H9 (cell line): ENCODE measurements at regions not wholly inside any gene's neighbourhood (a gene's known extent, or its start where the extent isn't known, plus 50 kb on each side); places are given as distances from the start of the nearest gene placed in this dataset.

Experiments
- DNase-seq: peaks from one replicate; pipeline ENCODE4 v3.0.0-alpha.2; 2017
- H2AFZ ChIP-seq: one replicate; pipeline ENCODE4 v1.6.1; 2013; ENCODE audit warnings: mild to moderate bottlenecking, low read length, control low read depth, moderate library complexity
- H2AK5ac ChIP-seq: 2 replicates; pipeline ENCODE4 v1.6.1; 2013; ENCODE audit warnings: low read length, control low read depth, mixed read lengths; ENCODE audit not compliant: insufficient read length
- H2BK120ac ChIP-seq: one replicate; pipeline ENCODE4 v1.6.1; 2013; ENCODE audit warnings: low read depth, mild to moderate bottlenecking, low read length, control low read depth, inconsistent platforms; ENCODE audit not compliant: poor library complexity, severe bottlenecking
- H2BK12ac ChIP-seq: 2 replicates; pipeline ENCODE4 v1.6.1; 2013; ENCODE audit warnings: low read length, control low read depth, mixed read lengths, low read depth; ENCODE audit not compliant: insufficient read length
- H2BK15ac ChIP-seq: 2 replicates; pipeline ENCODE4 v1.6.1; 2013; ENCODE audit warnings: low read depth, low read length, control low read depth
- H2BK20ac ChIP-seq: one replicate; pipeline ENCODE4 v1.6.1; 2013; ENCODE audit warnings: low read depth, mild to moderate bottlenecking, low read length, control low read depth, inconsistent platforms; ENCODE audit not compliant: poor library complexity, severe bottlenecking
- H2BK5ac ChIP-seq: 2 replicates; pipeline ENCODE4 v1.6.1; 2013; ENCODE audit warnings: low read length, control low read depth, mixed read lengths; ENCODE audit not compliant: insufficient read length
- H3K14ac ChIP-seq: 2 replicates; pipeline ENCODE4 v1.6.1; 2013; ENCODE audit warnings: low read length, control low read depth; ENCODE audit not compliant: insufficient read depth
- H3K18ac ChIP-seq: 2 replicates; pipeline ENCODE4 v1.6.1; 2013; ENCODE audit warnings: low read depth, mild to moderate bottlenecking, mixed read lengths, low read length, control low read depth; ENCODE audit not compliant: insufficient read length
- H3K23ac ChIP-seq: 2 replicates; pipeline ENCODE4 v1.6.1; 2013; ENCODE audit warnings: low read length, control low read depth, mixed read lengths, low read depth; ENCODE audit not compliant: insufficient read length
- H3K23me2 ChIP-seq: 2 replicates; pipeline ENCODE4 v1.6.1; 2013; ENCODE audit warnings: low read depth, mild to moderate bottlenecking, mixed read lengths, low read length, control low read depth; ENCODE audit not compliant: insufficient read length, poor library complexity, severe bottlenecking
- H3K27ac ChIP-seq: 2 replicates; pipeline ENCODE4 v1.5.1; 2013; ENCODE audit warnings: low read length, control low read depth, mixed read lengths, low read depth; ENCODE audit not compliant: insufficient read length
- H3K27me3 ChIP-seq: 2 replicates; pipeline ENCODE4 v1.6.1; 2013; ENCODE audit warnings: low read length, control low read depth, inconsistent platforms; ENCODE audit not compliant: insufficient read depth
- H3K4ac ChIP-seq: 2 replicates; pipeline ENCODE4 v1.6.1; 2013; ENCODE audit warnings: low read depth, mild to moderate bottlenecking, control low read depth, inconsistent platforms, low read length, moderate library complexity
- H3K4me1 ChIP-seq: 2 replicates; pipeline ENCODE4 v1.6.1; 2013; ENCODE audit warnings: low read length, control low read depth, inconsistent platforms; ENCODE audit not compliant: insufficient read depth
- H3K4me2 ChIP-seq: 2 replicates; pipeline ENCODE4 v1.6.1; 2013; ENCODE audit warnings: low read length, control low read depth, mixed read lengths; ENCODE audit not compliant: insufficient read length, insufficient read depth
- H3K56ac ChIP-seq: 2 replicates; pipeline ENCODE4 v1.6.1; 2013; ENCODE audit warnings: low read depth, mild to moderate bottlenecking, mixed read lengths, low read length, control low read depth; ENCODE audit not compliant: insufficient read length
- H3K79me1 ChIP-seq: 2 replicates; pipeline ENCODE4 v1.6.1; 2013; ENCODE audit warnings: low read depth, mild to moderate bottlenecking, moderate library complexity, low read length, control low read depth, inconsistent platforms; ENCODE audit not compliant: insufficient read depth, poor library complexity, severe bottlenecking
- H3K79me2 ChIP-seq: 2 replicates; pipeline ENCODE4 v1.6.1; 2013; ENCODE audit warnings: low read length, control low read depth, inconsistent platforms; ENCODE audit not compliant: insufficient read depth
- H3K9ac ChIP-seq: 2 replicates; pipeline ENCODE4 v1.6.1; 2013; ENCODE audit warnings: low read length, control low read depth, mixed read lengths; ENCODE audit not compliant: insufficient read length; ENCODE audit errors: extremely low read depth
- H3K9me3 ChIP-seq: one replicate; pipeline ENCODE4 v1.6.1; 2013; ENCODE audit warnings: low read depth, low read length, inconsistent platforms; ENCODE audit not compliant: control insufficient read depth
- H3T11ph ChIP-seq: one replicate; pipeline ENCODE4 v1.6.1; 2013; ENCODE audit warnings: mild to moderate bottlenecking, low read length, control low read depth, inconsistent platforms
- H4K20me1 ChIP-seq: one replicate; pipeline ENCODE4 v1.6.1; 2013; ENCODE audit not compliant: control insufficient read depth, insufficient read length, insufficient read depth
- H4K5ac ChIP-seq: 2 replicates; pipeline ENCODE4 v1.6.1; 2013; ENCODE audit warnings: low read depth, mild to moderate bottlenecking, mixed read lengths, low read length, control low read depth; ENCODE audit not compliant: insufficient read length
- H4K8ac ChIP-seq: replicated peaks from 2 replicates; pipeline ENCODE4 v1.6.1; 2013; ENCODE audit warnings: low read length, control low read depth, mixed read lengths, low read depth; ENCODE audit not compliant: insufficient read length
- H4K91ac ChIP-seq: 2 replicates; pipeline ENCODE4 v1.6.1; 2013; ENCODE audit warnings: low read depth, mild to moderate bottlenecking, moderate library complexity, mixed read lengths, low read length, control low read depth; ENCODE audit not compliant: insufficient read length
- H3K27ac Mint-ChIP-seq, 3 experiments: 2 replicates in 2 of 3; 3 replicates in 1 of 3; pipeline ENCODE4 v1.8.0; 2020 to 2021; ENCODE audit warnings: mixed read lengths in 3 of 3, mild to moderate bottlenecking in 1 of 3, moderate library complexity in 1 of 3
- H3K27me3 Mint-ChIP-seq: 2 replicates; pipeline ENCODE4 v1.8.0; 2021; ENCODE audit warnings: low read depth, mild to moderate bottlenecking, moderate library complexity, mixed read lengths
- H3K36me3 Mint-ChIP-seq, 3 experiments: 2 replicates in 2 of 3; 3 replicates in 1 of 3; pipeline ENCODE4 v1.8.0; 2020 to 2021; ENCODE audit warnings: low read depth in 3 of 3, mixed read lengths in 3 of 3; ENCODE audit not compliant: insufficient read depth in 1 of 3
- H3K4me1 Mint-ChIP-seq, 2 experiments: 2 replicates each; pipeline ENCODE4 v1.8.0; 2020; ENCODE audit warnings: mixed read lengths in 2 of 2
- H3K4me3 Mint-ChIP-seq, 2 experiments: 2 replicates in 1 of 2; 3 replicates in 1 of 2; pipeline ENCODE4 v1.8.0; 2020 to 2021; ENCODE audit warnings: mild to moderate bottlenecking in 2 of 2, mixed read lengths in 2 of 2, moderate library complexity in 1 of 2
- H3K9me3 Mint-ChIP-seq, 2 experiments: 2 replicates in 1 of 2; 3 replicates in 1 of 2; pipeline ENCODE4 v1.8.0; 2020; ENCODE audit warnings: mild to moderate bottlenecking in 2 of 2, mixed read lengths in 2 of 2, moderate library complexity in 1 of 2
- CTCF ChIP-seq: fragments of 200-600 bp; sonication (generic); conservative IDR thresholded peaks from 3 replicates; pipeline ENCODE4 v1.8.0; 2021; ENCODE audit warnings: antibody characterized with exemption, mild to moderate bottlenecking
- WGBS: extraction: QIAGEN DNeasy Blood & Tissue Kit; methylation state at CpG from one replicate; pipeline ENCODE4 v1.1.7; 2013; ENCODE audit warnings: missing lambda C conversion rate, low lambda C conversion rate, mixed read lengths; ENCODE audit not compliant: insufficient read length; ENCODE audit errors: extremely low coverage; 5-methylcytosine and 5-hydroxymethylcytosine counted together

GRCh38 chr1:193404236-193404635, 217.8 kb upstream of the B3GALT2 start:
- no peak overlapping the region for H2AK5ac ChIP-seq
- H3K9ac ChIP-seq, result no peak overlapping the region
- H3K14ac ChIP-seq, result no peak overlapping the region
- no peak for TF ChIP-seq CTCF
- no peak overlapping the region for H3K56ac ChIP-seq
- Mint-ChIP-seq H3K4me3 (no peak overlapping the region), H3K27ac (no peak overlapping the region), H3K4me1 (0 out of 4 replicates have a peak, but pooled peaks cover 0 to 2% of the 10 kb centered on the region in 2 experiments), H3K9me3 (no peaks in the 10 kb centered on the region), H3K36me3 (no peaks in the 10 kb centered on the region; a peak in 1 of 7 replicates), H3K27me3 (no peaks in the 10 kb centered on the region)
- H3K9me3 ChIP-seq, result no peaks in the 10 kb centered on the region
- H3K23ac ChIP-seq, result no peak overlapping the region
- H3K4ac ChIP-seq, result no peak overlapping the region
- no peak overlapping the region for H3T11ph ChIP-seq
- no peaks in the 10 kb centered on the region for H4K20me1 ChIP-seq
- no peak overlapping the region for H2BK5ac ChIP-seq
- H3K27me3 ChIP-seq, result no peaks in the 10 kb centered on the region
- H2BK120ac ChIP-seq, result no peak overlapping the region
- H4K5ac ChIP-seq, result no peak overlapping the region
- H3K4me2 ChIP-seq, result no peak overlapping the region
- no peaks in the 10 kb centered on the region for H3K4me1 ChIP-seq
- DNase-seq, result no peak
- no peaks in the 10 kb centered on the region for H3K79me1 ChIP-seq
- no peak overlapping the region for H4K91ac ChIP-seq
- H2BK15ac ChIP-seq, result no peak overlapping the region
- H3K27ac ChIP-seq, result no peak overlapping the region
- no peaks in the 10 kb centered on the region for H3K23me2 ChIP-seq
- H3K79me2 ChIP-seq, result no peaks in the 10 kb centered on the region
- H2BK20ac ChIP-seq, result no peak overlapping the region
- no peak overlapping the region for H4K8ac ChIP-seq
- H2AFZ ChIP-seq, result no peak overlapping the region
- WGBS, result no CpG with 5 or more reads among the region's 2 CpGs
- no peak overlapping the region for H2BK12ac ChIP-seq
- H3K18ac ChIP-seq, result no peak overlapping the region
